ENCODE measurements at regions not wholly inside any gene's neighbourhood (a gene's known extent, or its start where the extent isn't known, plus 50 kb on each side); places are given as distances from the start of the nearest gene placed in this dataset.

GRCh38 chr6:40710626-40711330 lies 123.6 kb upstream of the LRFN2 start:
- TF ChIP-seq CTCF (IDR thresholded peaks at IDR 0.05): no peak
- H3K36me3 ChIP-seq: no peaks in the 10 kb centered on the region
- no peaks in the 10 kb centered on the region for H3K9me3 ChIP-seq
- H3K27me3 ChIP-seq: no peaks in the 10 kb centered on the region
- H3K4me3 ChIP-seq: no peak overlapping the region
- ATAC-seq (no peak), DNase-seq (no peak)
- no peaks in the 10 kb centered on the region for H3K4me1 ChIP-seq
- intact Hi-C loops (cut with DNase I): no loop called here
- no peak overlapping the region for H3K27ac ChIP-seq

- intact Hi-C loops (cut with DNase I): no loop called here
- H3K9me3 ChIP-seq: no peaks in the 10 kb centered on the region
- H3K27me3 ChIP-seq: no peaks in the 10 kb centered on the region
- no peaks in the 10 kb centered on the region for H3K4me1 ChIP-seq
- no peak for DNase-seq
- H3K4me3 ChIP-seq: no peak overlapping the region
- H3K27ac ChIP-seq: no peak overlapping the region
- H3K36me3 ChIP-seq: no peaks in the 10 kb centered on the region
- TF ChIP-seq CTCF (IDR thresholded peaks at IDR 0.05): no peak
- ATAC-seq: no peak
Observed at GRCh38 chr6:40708049-40708448, 120.9 kb upstream of the LRFN2 start.

GRCh38 chr6:40706178-40706577 lies 119.0 kb upstream of the LRFN2 start:
- ATAC-seq: no peak
- H3K36me3 ChIP-seq: no peaks in the 10 kb centered on the region
- no peaks in the 10 kb centered on the region for H3K9me3 ChIP-seq
- TF ChIP-seq CTCF (IDR thresholded peaks at IDR 0.05): no peak
- H3K27me3 ChIP-seq: no peaks in the 10 kb centered on the region
- no peak overlapping the region for H3K4me3 ChIP-seq
- no peak for DNase-seq
- H3K4me1 ChIP-seq: no peaks in the 10 kb centered on the region
- intact Hi-C loops (cut with DNase I): no loop called here
- no peak overlapping the region for H3K27ac ChIP-seq

- Histone ChIP-seq H3K9me3 (no peaks in the 10 kb centered on the region), H3K27ac (no peak overlapping the region), H3K27me3 (no peaks in the 10 kb centered on the region), H3K36me3 (no peaks in the 10 kb centered on the region), H3K4me1 (no peaks in the 10 kb centered on the region), H3K4me3 (no peak overlapping the region)
- intact Hi-C loops (cut with DNase I): no loop called here
- ATAC-seq (no peak), DNase-seq (no peak)
- TF ChIP-seq CTCF (IDR thresholded peaks at IDR 0.05): no peak
Observed at GRCh38 chr6:40705354-40705753, 118.2 kb upstream of the LRFN2 start.

GRCh38 chr6:40701352-40702007 lies 114.3 kb upstream of the LRFN2 start:
- Histone ChIP-seq H3K9me3 (no peaks in the 10 kb centered on the region), H3K27ac (no peak overlapping the region), H3K4me1 (no peaks in the 10 kb centered on the region), H3K4me3 (no peak overlapping the region), H3K27me3 (no peaks in the 10 kb centered on the region), H3K36me3 (no peaks in the 10 kb centered on the region)
- intact Hi-C loops (cut with DNase I): no loop called here
- ATAC-seq (no peak), DNase-seq (no peak)
- no peak for TF ChIP-seq CTCF (IDR thresholded peaks at IDR 0.05)

Measured in upper lobe of right lung (tissue), 1 donor.